ENCODE measurements at regions not wholly inside any gene's neighbourhood (a gene's known extent, or its start where the extent isn't known, plus 50 kb on each side); places are given as distances from the start of the nearest gene placed in this dataset.

- H3K27me3 ChIP-seq (ENCODE audit: control insufficient read depth, insufficient read depth, low read length): no peaks in the 10 kb centered on the region
- H3K36me3 ChIP-seq (ENCODE audit: control insufficient read depth, insufficient read depth, low read length): no peaks in the 10 kb centered on the region
- no peak for TF ChIP-seq CTCF (IDR thresholded peaks at IDR 0.05; ENCODE audit: insufficient read depth, low read depth, low read length)
- DNase-seq (ENCODE audit: low read depth): no peak
- H3K4me3 ChIP-seq (ENCODE audit: low read depth, low read length): no peak overlapping the region
- CTCF ChIA-PET: no interaction called here
- POLR2A ChIA-PET: no interaction called here
These were observed 847.1 kb upstream of the MBL2 start for GRCh38 chr10:53619671-53620070.

GRCh38 chr10:53607691-53608090 lies 835.1 kb upstream of the MBL2 start:
- CTCF ChIA-PET: no interaction called here
- no peaks in the 10 kb centered on the region for H3K36me3 ChIP-seq (ENCODE audit: control insufficient read depth, insufficient read depth, low read length)
- POLR2A ChIA-PET: no interaction called here
- no peaks in the 10 kb centered on the region for H3K27me3 ChIP-seq (ENCODE audit: control insufficient read depth, insufficient read depth, low read length)
- no peak overlapping the region for H3K4me3 ChIP-seq (ENCODE audit: low read depth, low read length)
- DNase-seq (ENCODE audit: low read depth): no peak
- TF ChIP-seq CTCF (IDR thresholded peaks at IDR 0.05; ENCODE audit: insufficient read depth, low read depth, low read length): no peak

- H3K27me3 ChIP-seq (ENCODE audit: control insufficient read depth, insufficient read depth, low read length): no peaks in the 10 kb centered on the region
- DNase-seq (ENCODE audit: low read depth): no peak
- POLR2A ChIA-PET: no interaction called here
- TF ChIP-seq CTCF (IDR thresholded peaks at IDR 0.05; ENCODE audit: insufficient read depth, low read depth, low read length): no peak
- H3K4me3 ChIP-seq (ENCODE audit: low read depth, low read length): no peak overlapping the region
- CTCF ChIA-PET: no interaction called here
- no peaks in the 10 kb centered on the region for H3K36me3 ChIP-seq (ENCODE audit: control insufficient read depth, insufficient read depth, low read length)
These were observed 834.4 kb upstream of the MBL2 start for GRCh38 chr10:53606981-53607380.

- peak; percentile 80 for TF ChIP-seq CTCF (IDR thresholded peaks at IDR 0.05; ENCODE audit: insufficient read depth, low read depth, low read length)
- Histone ChIP-seq H3K4me3 (ENCODE audit: low read depth, low read length) (no peak overlapping the region), H3K27me3 (ENCODE audit: control insufficient read depth, insufficient read depth, low read length) (no peaks in the 10 kb centered on the region), H3K36me3 (ENCODE audit: control insufficient read depth, insufficient read depth, low read length) (no peaks in the 10 kb centered on the region)
- POLR2A ChIA-PET: no interaction called here
- CTCF ChIA-PET: interaction anchor here (1.0 to 1.5 kb wide), 3 partner anchors 9 to 14 kb away, joined by 3 read pairs; no protein-coding TSS in a partner anchor
- DNase-seq (ENCODE audit: low read depth): no peak
These were observed 828.8 kb upstream of the MBL2 start for GRCh38 chr10:53601260-53601875.

- Histone ChIP-seq H3K27me3 (ENCODE audit: control insufficient read depth, insufficient read depth, low read length) (no peaks in the 10 kb centered on the region), H3K4me3 (ENCODE audit: low read depth, low read length) (no peak overlapping the region), H3K36me3 (ENCODE audit: control insufficient read depth, insufficient read depth, low read length) (no peaks in the 10 kb centered on the region)
- ChIA-PET POLR2A (no interaction called here), CTCF (interaction anchor here (1.3 kb wide), 1 partner anchor 780 kb away, joined by 3 read pairs; no protein-coding TSS in a partner anchor)
- DNase-seq (ENCODE audit: low read depth): no peak
- no peak for TF ChIP-seq CTCF (IDR thresholded peaks at IDR 0.05; ENCODE audit: insufficient read depth, low read depth, low read length)
These were observed 826.3 kb upstream of the MBL2 start for GRCh38 chr10:53598914-53599313.
